Endothelial cell (in vitro differentiated cells): ENCODE measurements at regions not wholly inside any gene's neighbourhood (a gene's known extent, or its start where the extent isn't known, plus 50 kb on each side); places are given as distances from the start of the nearest gene placed in this dataset.

ENCODE experiments used
- DNase-seq: peaks from one replicate; pipeline ENCODE4 v3.0.0; 2021; ENCODE audit warnings: low spot score
- H3K27ac Mint-ChIP-seq: one replicate; pipeline ENCODE4 v1.8.0; 2021; ENCODE audit warnings: mixed read lengths, inconsistent platforms; ENCODE audit not compliant: unreplicated experiment
- H3K27me3 Mint-ChIP-seq: one replicate; pipeline ENCODE4 v1.8.0; 2021; ENCODE audit warnings: mild to moderate bottlenecking, moderate library complexity, mixed read lengths, inconsistent platforms; ENCODE audit not compliant: unreplicated experiment
- H3K36me3 Mint-ChIP-seq: one replicate; pipeline ENCODE4 v1.8.0; 2021; ENCODE audit warnings: mild to moderate bottlenecking, low read depth, mixed read lengths, inconsistent platforms; ENCODE audit not compliant: unreplicated experiment
- H3K4me1 Mint-ChIP-seq: one replicate; pipeline ENCODE4 v1.8.0; 2021; ENCODE audit warnings: mild to moderate bottlenecking, mixed read lengths, inconsistent platforms; ENCODE audit not compliant: unreplicated experiment
- H3K4me3 Mint-ChIP-seq: one replicate; pipeline ENCODE4 v1.8.0; 2021; ENCODE audit warnings: mild to moderate bottlenecking, mixed read lengths, inconsistent platforms; ENCODE audit not compliant: unreplicated experiment
- H3K9me3 Mint-ChIP-seq: one replicate; pipeline ENCODE4 v1.8.0; 2021; ENCODE audit warnings: mixed read lengths, inconsistent platforms; ENCODE audit not compliant: unreplicated experiment
- CTCF ChIP-seq: fragments of 200-600 bp; sonication (generic); IDR thresholded peaks from one replicate; pipeline ENCODE4 v1.5.0; 2021; ENCODE audit warnings: antibody characterized with exemption; ENCODE audit not compliant: unreplicated experiment

- TF ChIP-seq CTCF: no peak
Observed at GRCh38 chr6:110526726-110527125, 50.3 kb upstream of the SLC22A16 start.

More at GRCh38 chr6:110526726-110527125, 50.3 kb upstream of the SLC22A16 start:
- H3K4me3 Mint-ChIP-seq: no peak overlapping the region
- H3K4me1 Mint-ChIP-seq: peaks cover 7% of the 10 kb centered on the region
- no peaks in the 10 kb centered on the region for H3K9me3 Mint-ChIP-seq
- H3K36me3 Mint-ChIP-seq: no peaks in the 10 kb centered on the region
- no peak for DNase-seq
- H3K27ac Mint-ChIP-seq: no peak overlapping the region
- H3K27me3 Mint-ChIP-seq: no peaks in the 10 kb centered on the region
